MCF 10A (cell line): ENCODE measurements at regions not wholly inside any gene's neighbourhood (a gene's known extent, or its start where the extent isn't known, plus 50 kb on each side); places are given as distances from the start of the nearest gene placed in this dataset.
A peak's percentile ranks its signal among the peaks of the same experiment; 100 is the strongest.

Experiments
- BruUV-seq: library from RNA; stranded (reverse); fragments of 400-500 nt; replicated peaks from 2 replicates; lab custom pipeline; 2021; lab: Mats Ljungman, UMichigan
- CTCF ChIA-PET: fragments of 300-600 bp; sonication (Branson Sonifier 250); formaldehyde crosslinking; extraction: SDS; loops from one replicate; lab custom pipeline; 2021; ENCODE audit warnings: antibody characterized with exemption, inconsistent platforms; lab: Yijun Ruan, JAX
- POLR2A ChIA-PET: fragments of 300-600, 350-650 bp; sonication (Branson Sonifier 250); formaldehyde crosslinking; extraction: SDS; loops from one replicate; lab custom pipeline; 2020; ENCODE audit warnings: antibody characterized with exemption, inconsistent platforms; lab: Yijun Ruan, JAX
- DNase-seq: peaks from one replicate; pipeline ENCODE4 v3.0.0-alpha.2; 2018; ENCODE audit not compliant: unreplicated experiment
- H3K27ac Mint-ChIP-seq: one replicate; pipeline ENCODE4 v1.8.0; 2022; ENCODE audit warnings: mild to moderate bottlenecking, low read depth, mixed read lengths; ENCODE audit not compliant: unreplicated experiment
- H3K27me3 Mint-ChIP-seq: one replicate; pipeline ENCODE4 v1.8.0; 2022; ENCODE audit warnings: mixed read lengths; ENCODE audit not compliant: insufficient read depth, unreplicated experiment
- H3K36me3 Mint-ChIP-seq: one replicate; pipeline ENCODE4 v1.8.0; 2022; ENCODE audit warnings: mild to moderate bottlenecking, moderate library complexity, mixed read lengths; ENCODE audit not compliant: insufficient read depth, unreplicated experiment
- H3K4me1 Mint-ChIP-seq: one replicate; pipeline ENCODE4 v1.8.0; 2022; ENCODE audit warnings: mixed read lengths; ENCODE audit not compliant: insufficient read depth, unreplicated experiment
- H3K4me3 Mint-ChIP-seq: one replicate; pipeline ENCODE4 v1.8.0; 2022; ENCODE audit warnings: mild to moderate bottlenecking, moderate library complexity, mixed read lengths; ENCODE audit not compliant: unreplicated experiment
- H3K9me3 Mint-ChIP-seq: one replicate; pipeline ENCODE4 v1.8.0; 2022; ENCODE audit warnings: mixed read lengths; ENCODE audit not compliant: unreplicated experiment
- CTCF ChIP-seq: fragments of 200-600 bp; IDR thresholded peaks from one replicate; pipeline ENCODE4 v1.8.0; 2022; ENCODE audit warnings: antibody characterized with exemption, mild to moderate bottlenecking; ENCODE audit not compliant: unreplicated experiment
- intact Hi-C: fragments of 100-400 bp; cut with micrococcal nuclease; formaldehyde crosslinking; loops from 2 replicates; pipeline ENCODE4 v1.14.1; 2022

GRCh38 chr2:70036290-70036689, 51.0 kb upstream of the PCBP1 start:
- H3K27ac Mint-ChIP-seq, result no peak overlapping the region
- intact Hi-C loops, result no loop called here

GRCh38 chr2:70035344-70035844, 51.9 kb upstream of the PCBP1 start:
- H3K4me1 Mint-ChIP-seq, result no peaks in the 10 kb centered on the region
- no peak for DNase-seq

More at GRCh38 chr2:70036290-70036689, 51.0 kb upstream of the PCBP1 start:
- ChIA-PET CTCF (no interaction called here), POLR2A (no interaction called here)
- Mint-ChIP-seq H3K27me3 (no peaks in the 10 kb centered on the region), H3K9me3 (no peaks in the 10 kb centered on the region), H3K4me3 (no peak overlapping the region), H3K36me3 (peaks cover 6% of the 10 kb centered on the region), H3K4me1 (no peaks in the 10 kb centered on the region)
- BruUV-seq, result no TSS peak
- no peak for TF ChIP-seq CTCF
- no peak for DNase-seq

GRCh38 chr2:70030724-70031420, 56.4 kb upstream of the PCBP1 start:
- POLR2A ChIA-PET, result no interaction called here
- no peaks in the 10 kb centered on the region for H3K27me3 Mint-ChIP-seq
- CTCF ChIA-PET, result no interaction called here
- no peak overlapping the region for H3K27ac Mint-ChIP-seq
- peaks cover 6% of the 10 kb centered on the region for H3K36me3 Mint-ChIP-seq
- H3K4me1 Mint-ChIP-seq, result no peaks in the 10 kb centered on the region
- intact Hi-C loops, result no loop called here
- no peak overlapping the region for H3K4me3 Mint-ChIP-seq
- no peak for TF ChIP-seq CTCF
- DNase-seq, result no peak
- no TSS peak for BruUV-seq
- no peaks in the 10 kb centered on the region for H3K9me3 Mint-ChIP-seq

More at GRCh38 chr2:70035344-70035844, 51.9 kb upstream of the PCBP1 start:
- intact Hi-C loops, result no loop called here
- no peaks in the 10 kb centered on the region for H3K27me3 Mint-ChIP-seq
- no peaks in the 10 kb centered on the region for H3K9me3 Mint-ChIP-seq
- TF ChIP-seq CTCF, result no peak
- POLR2A ChIA-PET, result interaction anchor here (1.0 to 1.3 kb wide), 2 partner anchors 17 to 121 kb away, joined by 4 to 5 read pairs; partner anchors contain the start of gene MXD1
- H3K36me3 Mint-ChIP-seq, result peaks cover 6% of the 10 kb centered on the region
- BruUV-seq, result no TSS peak
- no peak overlapping the region for H3K27ac Mint-ChIP-seq
- H3K4me3 Mint-ChIP-seq, result no peak overlapping the region
- CTCF ChIA-PET, result interaction anchor here (0.6 to 0.9 kb wide), 2 partner anchors 11 to 35 kb away, joined by 3 read pairs; no protein-coding TSS in a partner anchor

GRCh38 chr2:70029814-70030409, 57.4 kb upstream of the PCBP1 start:
- no peak overlapping the region for H3K27ac Mint-ChIP-seq
- no TSS peak for BruUV-seq

More at GRCh38 chr2:70029814-70030409, 57.4 kb upstream of the PCBP1 start:
- ChIA-PET POLR2A (interaction anchor here (1.2 kb wide), 1 partner anchor 32 kb away, joined by 3 read pairs; no protein-coding TSS in a partner anchor), CTCF (no interaction called here)
- no peak for TF ChIP-seq CTCF
- Mint-ChIP-seq H3K9me3 (no peaks in the 10 kb centered on the region), H3K36me3 (peaks cover 6% of the 10 kb centered on the region), H3K4me1 (no peaks in the 10 kb centered on the region), H3K4me3 (no peak overlapping the region), H3K27me3 (no peaks in the 10 kb centered on the region)
- peak; percentile 18 for DNase-seq
- intact Hi-C loops, result no loop called here
